ENCODE measurements at regions not wholly inside any gene's neighbourhood (a gene's known extent, or its start where the extent isn't known, plus 50 kb on each side); places are given as distances from the start of the nearest gene placed in this dataset.

GRCh38 chr21:35594905-35595304 lies 465.4 kb downstream of the SETD4 start:
- TF ChIP-seq CTCF (IDR thresholded peaks at IDR 0.05) (no peak), EP300 (IDR thresholded peaks at IDR 0.05) (no peak), POLR2AphosphoS5 (IDR thresholded peaks at IDR 0.05) (no peak), POLR2A (IDR thresholded peaks at IDR 0.05) (no peak)

Measured in upper lobe of left lung (tissue), 4 donors.